ENCODE measurements at regions not wholly inside any gene's neighbourhood (a gene's known extent, or its start where the extent isn't known, plus 50 kb on each side); places are given as distances from the start of the nearest gene placed in this dataset.

DNA sequence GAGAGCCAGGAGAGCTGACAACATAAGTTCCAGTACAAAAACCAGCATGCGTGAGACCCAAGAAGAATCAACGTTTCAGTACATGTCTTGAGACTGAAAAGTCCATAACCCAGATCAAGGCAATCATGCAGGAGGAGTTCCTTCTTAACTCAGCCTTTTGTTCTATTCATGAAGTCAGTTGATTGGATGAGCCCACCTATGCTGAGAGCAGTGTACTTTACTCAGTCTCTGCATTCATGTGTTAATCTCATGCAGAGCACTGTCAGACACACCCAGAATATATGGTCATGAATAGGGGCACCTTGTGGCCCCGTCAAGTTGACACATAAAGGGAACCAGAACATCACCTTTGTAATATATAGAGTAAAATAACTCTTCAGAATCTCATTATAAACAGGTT lies 653.6 kb upstream of the CNTNAP5 start:
- no peak for DNase-seq (ENCODE audit: low spot score)
- TF ChIP-seq, protein P1, sequence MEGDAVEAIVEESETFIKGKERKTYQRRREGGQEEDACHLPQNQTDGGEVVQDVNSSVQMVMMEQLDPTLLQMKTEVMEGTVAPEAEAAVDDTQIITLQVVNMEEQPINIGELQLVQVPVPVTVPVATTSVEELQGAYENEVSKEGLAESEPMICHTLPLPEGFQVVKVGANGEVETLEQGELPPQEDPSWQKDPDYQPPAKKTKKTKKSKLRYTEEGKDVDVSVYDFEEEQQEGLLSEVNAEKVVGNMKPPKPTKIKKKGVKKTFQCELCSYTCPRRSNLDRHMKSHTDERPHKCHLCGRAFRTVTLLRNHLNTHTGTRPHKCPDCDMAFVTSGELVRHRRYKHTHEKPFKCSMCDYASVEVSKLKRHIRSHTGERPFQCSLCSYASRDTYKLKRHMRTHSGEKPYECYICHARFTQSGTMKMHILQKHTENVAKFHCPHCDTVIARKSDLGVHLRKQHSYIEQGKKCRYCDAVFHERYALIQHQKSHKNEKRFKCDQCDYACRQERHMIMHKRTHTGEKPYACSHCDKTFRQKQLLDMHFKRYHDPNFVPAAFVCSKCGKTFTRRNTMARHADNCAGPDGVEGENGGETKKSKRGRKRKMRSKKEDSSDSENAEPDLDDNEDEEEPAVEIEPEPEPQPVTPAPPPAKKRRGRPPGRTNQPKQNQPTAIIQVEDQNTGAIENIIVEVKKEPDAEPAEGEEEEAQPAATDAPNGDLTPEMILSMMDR (conservative IDR thresholded peaks at IDR 0.05; ENCODE audit: low read depth) = no peak
- POLR2A ChIA-PET (ENCODE audit: low non-redundant PET) = no interaction called here
- CTCF ChIA-PET = no interaction called here
- no peak overlapping the region for H3K27ac ChIP-seq

DNA sequence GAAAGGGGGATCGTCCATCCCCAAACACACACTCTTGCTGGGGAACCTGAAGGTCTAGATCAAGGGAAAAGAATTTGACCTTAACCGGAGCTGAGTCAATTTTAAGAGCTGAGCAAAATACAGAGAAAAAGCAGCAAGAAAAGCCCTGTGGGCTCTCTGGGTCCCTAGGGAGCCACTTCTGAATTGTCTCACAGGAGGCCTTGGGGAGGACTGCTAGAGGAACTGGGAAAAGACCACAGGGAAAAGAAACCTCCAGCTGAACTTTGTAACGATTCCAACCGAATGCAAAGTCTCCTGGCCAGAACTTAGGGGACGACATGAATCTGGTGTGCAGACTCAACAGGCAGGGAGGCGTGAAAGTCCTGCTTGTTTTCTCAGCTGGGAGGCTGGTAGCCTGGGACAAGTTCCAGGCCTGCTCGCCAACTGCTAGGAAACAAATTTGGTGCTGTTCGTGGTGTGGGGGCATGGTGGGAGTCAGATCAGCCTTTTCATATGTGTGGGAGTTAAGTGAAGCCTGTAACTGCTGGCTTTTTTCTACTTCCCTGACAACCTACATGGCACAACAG lies 644.6 kb upstream of the CNTNAP5 start:
- POLR2A ChIA-PET (ENCODE audit: low non-redundant PET) = no interaction called here

DNA sequence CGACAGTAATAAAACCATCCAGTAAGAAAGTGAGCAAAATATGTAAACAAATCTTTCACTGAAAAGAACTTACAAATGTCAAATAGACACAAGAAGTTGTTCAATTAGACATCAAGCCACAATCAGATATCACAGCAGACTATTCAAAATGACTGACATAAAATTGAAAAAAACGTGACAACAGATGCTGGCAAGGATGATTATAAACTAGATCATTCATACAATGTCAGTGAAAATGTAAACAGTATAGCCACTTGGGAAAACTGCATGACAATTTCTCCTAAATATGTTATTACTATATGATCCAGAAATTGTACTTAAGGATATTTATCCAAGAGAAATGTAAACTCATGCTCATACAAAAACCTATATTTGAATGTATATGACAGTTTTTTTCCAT lies 609.4 kb upstream of the CNTNAP5 start:
- TF ChIP-seq, protein P1 (conservative IDR thresholded peaks at IDR 0.05; ENCODE audit: low read depth) = no peak
- ChIA-PET CTCF (no interaction called here), POLR2A (ENCODE audit: low non-redundant PET) (no interaction called here)
- DNase-seq (ENCODE audit: low spot score) = no peak
- no peak overlapping the region for H3K27ac ChIP-seq

More for the DNA sequence above, 644.6 kb upstream of the CNTNAP5 start:
- H3K27ac ChIP-seq = no peak overlapping the region
- CTCF ChIA-PET = interaction anchor here (0.6 to 0.7 kb wide), 3 partner anchors 22 to 759 kb away, joined by 3 read pairs; no protein-coding TSS in a partner anchor
- TF ChIP-seq, protein P1 (conservative IDR thresholded peaks at IDR 0.05; ENCODE audit: low read depth) = no peak
- no peak for DNase-seq (ENCODE audit: low spot score)

DNA sequence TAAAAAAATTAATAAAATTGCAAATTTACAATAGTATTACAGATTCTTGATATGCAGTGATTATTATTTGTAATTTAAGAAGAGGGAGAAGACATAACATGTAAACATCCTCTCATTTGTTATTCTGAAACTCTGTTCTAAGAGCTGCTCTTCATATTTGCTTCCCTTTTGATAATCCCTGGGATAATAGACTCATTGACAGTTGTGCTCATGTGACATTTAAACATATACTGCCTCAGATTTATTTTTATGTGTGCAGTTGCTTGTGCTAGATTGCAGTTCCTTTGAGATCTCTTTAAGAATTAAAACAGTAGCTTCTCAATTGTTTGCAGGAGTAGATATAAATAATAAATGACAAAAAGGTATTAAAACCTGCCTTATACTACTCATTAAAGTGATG lies 605.1 kb upstream of the CNTNAP5 start:
- CTCF ChIA-PET = no interaction called here
- no peak overlapping the region for H3K27ac ChIP-seq
- TF ChIP-seq, protein P1 (conservative IDR thresholded peaks at IDR 0.05; ENCODE audit: low read depth) = no peak
- POLR2A ChIA-PET (ENCODE audit: low non-redundant PET) = no interaction called here
- DNase-seq (ENCODE audit: low spot score) = no peak

DNA sequence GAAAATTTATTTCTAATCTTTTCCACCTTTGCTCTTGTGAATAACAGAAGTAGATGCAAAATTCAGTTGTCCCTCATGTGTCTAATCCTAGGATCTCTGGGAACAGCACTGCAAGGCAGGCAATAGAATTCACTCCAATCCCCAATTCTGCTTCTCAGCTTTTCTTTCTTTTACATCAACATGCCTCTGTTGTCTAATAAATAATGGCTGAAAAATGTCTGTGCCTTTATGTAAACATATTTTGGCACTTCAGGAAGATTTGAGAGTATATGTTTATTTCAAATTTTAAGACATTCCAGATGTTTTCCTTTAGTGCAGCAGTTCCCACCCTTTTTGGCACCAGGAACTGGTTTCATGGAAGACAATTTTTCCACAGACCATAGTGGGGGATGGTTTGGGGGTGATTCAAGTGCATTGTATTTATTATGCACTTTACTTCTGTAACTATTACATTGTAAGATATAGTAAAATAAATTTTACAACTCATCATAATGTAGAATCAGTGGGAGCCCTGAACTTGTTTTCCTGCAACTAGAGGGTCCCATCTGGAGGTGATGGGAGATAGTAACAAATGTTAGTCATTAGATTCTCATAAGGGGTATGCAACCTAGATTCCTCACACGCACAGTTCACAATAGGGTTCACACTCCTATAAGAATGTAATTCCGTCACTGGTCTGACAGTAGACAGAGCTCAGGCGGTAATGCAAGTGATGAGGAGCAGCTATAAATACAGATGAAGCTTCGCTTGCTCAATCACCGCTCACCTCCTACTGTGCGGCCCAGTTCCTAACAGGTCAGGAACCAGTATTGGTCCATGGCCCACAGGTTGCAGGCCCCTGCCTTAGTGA lies 590.3 kb upstream of the CNTNAP5 start:
- ChIA-PET CTCF (no interaction called here), POLR2A (ENCODE audit: low non-redundant PET) (interaction anchor here (0.7 kb wide), 1 partner anchor 168 kb away, joined by 3 read pairs; no protein-coding TSS in a partner anchor)
- DNase-seq (ENCODE audit: low spot score) = no peak
- TF ChIP-seq, protein P1 (conservative IDR thresholded peaks at IDR 0.05; ENCODE audit: low read depth) = no peak
- H3K27ac ChIP-seq = no peak overlapping the region

DNA sequence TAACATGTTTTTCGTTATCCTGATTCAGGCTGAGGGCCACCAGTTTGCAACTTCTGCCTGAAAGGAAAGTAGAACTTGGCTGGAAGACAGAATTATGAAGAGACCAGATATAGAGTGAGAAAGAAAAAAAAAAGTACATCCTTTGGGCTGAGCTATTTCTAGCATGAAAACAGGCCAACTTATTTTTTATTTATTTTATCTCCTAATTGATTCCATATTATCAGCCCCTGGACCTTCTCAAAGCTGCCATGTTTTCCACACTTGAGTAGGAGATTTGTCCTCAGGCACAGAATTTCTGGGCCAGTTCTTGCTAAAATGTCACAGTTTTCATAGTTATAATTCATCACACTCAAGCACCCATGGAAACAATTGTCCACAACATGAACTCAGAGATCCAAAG lies 586.8 kb upstream of the CNTNAP5 start:
- no peak overlapping the region for H3K27ac ChIP-seq
- POLR2A ChIA-PET (ENCODE audit: low non-redundant PET) = no interaction called here
- DNase-seq (ENCODE audit: low spot score) = no peak
- TF ChIP-seq, protein P1 (conservative IDR thresholded peaks at IDR 0.05; ENCODE audit: low read depth) = no peak
- CTCF ChIA-PET = interaction anchor here (0.6 kb wide), 1 partner anchor 21 kb away, joined by 3 read pairs; no protein-coding TSS in a partner anchor
